GM12891 (cell line): ENCODE measurements at regions not wholly inside any gene's neighbourhood (a gene's known extent, or its start where the extent isn't known, plus 50 kb on each side); places are given as distances from the start of the nearest gene placed in this dataset.

Experiments used
- DNase-seq: peaks from one replicate; pipeline ENCODE4 v3.0.0; 2011; ENCODE audit warnings: low spot score; ENCODE audit not compliant: insufficient read length
- FAIRE-seq: peaks from 2 replicates; lab custom pipeline; 2011; peaks lifted over from hg19 to GRCh38; lab: Jason Lieb, UNC
- PAX5 ChIP-seq: IDR thresholded peaks from 2 replicates; pipeline ENCODE4 v1.6.1; 2011; ENCODE audit warnings: low read length, moderate library complexity, mild to moderate bottlenecking; ENCODE audit not compliant: insufficient read depth, severe bottlenecking
- POLR2A ChIP-seq: IDR thresholded peaks from 2 replicates; pipeline ENCODE4 v1.6.1; 2011; ENCODE audit warnings: low read depth, low read length, control low read depth
- POLR2AphosphoS5 ChIP-seq: IDR thresholded peaks from 2 replicates; pipeline ENCODE4 v1.6.1; 2011; ENCODE audit warnings: low read depth, low read length, control low read depth
- POU2F2 ChIP-seq: IDR thresholded peaks from 2 replicates; pipeline ENCODE4 v1.6.1; 2011; ENCODE audit warnings: low read depth, mild to moderate bottlenecking, control low read depth, low read length, moderate library complexity
- SPI1 ChIP-seq: IDR thresholded peaks from 2 replicates; pipeline ENCODE4 v1.6.1; 2011; ENCODE audit warnings: low read depth, low read length, control low read depth
- TAF1 ChIP-seq: IDR thresholded peaks from 2 replicates; pipeline ENCODE4 v1.6.1; 2011; ENCODE audit warnings: low read depth, low read length, control low read depth

GRCh38 chr11:92644595-92645445 is 324.6 kb upstream of the MTNR1B start:
- DNase-seq = no peak
- TF ChIP-seq POLR2AphosphoS5 (no peak), POU2F2 (no peak), TAF1 (no peak), SPI1 (no peak)

GRCh38 chr11:92651159-92651558 is 318.3 kb upstream of the MTNR1B start:
- DNase-seq (no peak), FAIRE-seq (no peak)
- no peak for TF ChIP-seq POLR2AphosphoS5
- no peak for TF ChIP-seq TAF1
- TF ChIP-seq SPI1 = no peak
- TF ChIP-seq POU2F2 = no peak

More at GRCh38 chr11:92644595-92645445, 324.6 kb upstream of the MTNR1B start:
- no peak for FAIRE-seq

- no peak for FAIRE-seq
These were observed 316.0 kb upstream of the MTNR1B start for GRCh38 chr11:92653454-92653853.

GRCh38 chr11:92656783-92657182 is 312.7 kb upstream of the MTNR1B start:
- DNase-seq (no peak), FAIRE-seq (no peak)
- TF ChIP-seq POLR2A (no peak), POU2F2 (no peak), SPI1 (no peak), TAF1 (no peak), PAX5 (no peak), POLR2AphosphoS5 (no peak)

More at GRCh38 chr11:92653454-92653853, 316.0 kb upstream of the MTNR1B start:
- no peak for DNase-seq
- no peak for TF ChIP-seq POLR2AphosphoS5
- TF ChIP-seq SPI1 = no peak
- TF ChIP-seq PAX5 = no peak
- no peak for TF ChIP-seq TAF1
- no peak for TF ChIP-seq POU2F2
- TF ChIP-seq POLR2A = no peak

GRCh38 chr11:92657226-92657625 is 312.2 kb upstream of the MTNR1B start:
- no peak for TF ChIP-seq PAX5
- no peak for TF ChIP-seq POLR2AphosphoS5
- DNase-seq (no peak), FAIRE-seq (no peak)

- DNase-seq (no peak), FAIRE-seq (no peak)
- TF ChIP-seq SPI1 (no peak), POLR2A (no peak), PAX5 (no peak), POU2F2 (no peak), TAF1 (no peak)
These were observed 310.7 kb upstream of the MTNR1B start for GRCh38 chr11:92658733-92659132.

- no peak for FAIRE-seq
- no peak for TF ChIP-seq SPI1
- DNase-seq = no peak
These were observed 309.7 kb upstream of the MTNR1B start for GRCh38 chr11:92659793-92660192.

- FAIRE-seq = no peak
- TF ChIP-seq POLR2A = no peak
- no peak for TF ChIP-seq TAF1
- TF ChIP-seq POLR2AphosphoS5 = no peak
- no peak for TF ChIP-seq POU2F2
- no peak for TF ChIP-seq SPI1
- no peak for TF ChIP-seq PAX5
- DNase-seq = no peak
These were observed 306.7 kb upstream of the MTNR1B start for GRCh38 chr11:92662601-92663360.

GRCh38 chr11:92663539-92663938 is 305.9 kb upstream of the MTNR1B start:
- DNase-seq (no peak), FAIRE-seq (no peak)
- TF ChIP-seq POLR2A (no peak), POU2F2 (no peak), POLR2AphosphoS5 (no peak), TAF1 (no peak)

GRCh38 chr11:92667486-92668152 is 301.8 kb upstream of the MTNR1B start:
- FAIRE-seq (no peak), DNase-seq (no peak)
- TF ChIP-seq SPI1 (no peak), POU2F2 (no peak), TAF1 (no peak), PAX5 (no peak), POLR2AphosphoS5 (no peak), POLR2A (no peak)
